ENCODE measurements at regions not wholly inside any gene's neighbourhood (a gene's known extent, or its start where the extent isn't known, plus 50 kb on each side); places are given as distances from the start of the nearest gene placed in this dataset.

DNA sequence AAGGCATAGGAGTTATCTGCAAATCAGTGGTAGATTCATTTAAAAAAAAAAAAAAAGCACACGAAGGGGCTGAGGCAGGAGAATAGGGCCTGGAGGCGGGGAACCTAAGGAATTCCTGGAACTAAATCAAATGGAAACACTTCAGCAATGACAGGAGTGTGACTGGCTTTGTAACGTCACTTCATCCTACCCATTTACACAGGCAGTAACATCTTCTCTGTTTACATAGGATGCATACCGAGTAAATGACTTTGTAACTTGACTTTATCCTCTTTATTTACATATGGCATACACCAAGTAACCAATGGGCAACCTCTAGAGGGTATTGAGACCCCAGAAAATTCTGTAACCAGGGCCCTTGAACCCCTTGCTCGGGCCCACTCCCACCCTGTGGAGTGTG, 56.4 kb upstream of the IYD start:
- TF ChIP-seq, protein P1, sequence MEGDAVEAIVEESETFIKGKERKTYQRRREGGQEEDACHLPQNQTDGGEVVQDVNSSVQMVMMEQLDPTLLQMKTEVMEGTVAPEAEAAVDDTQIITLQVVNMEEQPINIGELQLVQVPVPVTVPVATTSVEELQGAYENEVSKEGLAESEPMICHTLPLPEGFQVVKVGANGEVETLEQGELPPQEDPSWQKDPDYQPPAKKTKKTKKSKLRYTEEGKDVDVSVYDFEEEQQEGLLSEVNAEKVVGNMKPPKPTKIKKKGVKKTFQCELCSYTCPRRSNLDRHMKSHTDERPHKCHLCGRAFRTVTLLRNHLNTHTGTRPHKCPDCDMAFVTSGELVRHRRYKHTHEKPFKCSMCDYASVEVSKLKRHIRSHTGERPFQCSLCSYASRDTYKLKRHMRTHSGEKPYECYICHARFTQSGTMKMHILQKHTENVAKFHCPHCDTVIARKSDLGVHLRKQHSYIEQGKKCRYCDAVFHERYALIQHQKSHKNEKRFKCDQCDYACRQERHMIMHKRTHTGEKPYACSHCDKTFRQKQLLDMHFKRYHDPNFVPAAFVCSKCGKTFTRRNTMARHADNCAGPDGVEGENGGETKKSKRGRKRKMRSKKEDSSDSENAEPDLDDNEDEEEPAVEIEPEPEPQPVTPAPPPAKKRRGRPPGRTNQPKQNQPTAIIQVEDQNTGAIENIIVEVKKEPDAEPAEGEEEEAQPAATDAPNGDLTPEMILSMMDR (IDR thresholded peaks at IDR 0.05 in 2 of 3, conservative IDR thresholded peaks at IDR 0.05 in 1 of 3; ENCODE audit: borderline replicate concordance in 1 of 3, insufficient read depth in 1 of 3, low read depth in 2 of 3, low read length in 2 of 3), result no peak
- no peak for TF ChIP-seq TCF7L2 (IDR thresholded peaks at IDR 0.05; ENCODE audit: borderline replicate concordance, extremely low read depth, insufficient read depth, insufficient read length)
- TF ChIP-seq CEBPB (IDR thresholded peaks at IDR 0.05; ENCODE audit: low read depth), result no peak
- TF ChIP-seq EZH2 (IDR thresholded peaks at IDR 0.05), result no peak
- TF ChIP-seq YY1 (IDR thresholded peaks at IDR 0.05; ENCODE audit: extremely low read depth, insufficient replicate concordance, low read depth, low read length), result no peak
- TF ChIP-seq RAD21 (IDR thresholded peaks at IDR 0.05; ENCODE audit: low read depth), result no peak
- TF ChIP-seq SP1 (IDR thresholded peaks at IDR 0.05; ENCODE audit: low read depth), result no peak
- TF ChIP-seq POLR2A (IDR thresholded peaks at IDR 0.05; ENCODE audit: borderline replicate concordance, extremely low read depth, insufficient read depth, insufficient read length), result no peak
- no peak for TF ChIP-seq EZH2phosphoT487 (IDR thresholded peaks at IDR 0.05; ENCODE audit: borderline replicate concordance)
- no peak for TF ChIP-seq ZNF274 (IDR thresholded peaks at IDR 0.05; ENCODE audit: low read depth, low read length)
- TF ChIP-seq, protein P2, sequence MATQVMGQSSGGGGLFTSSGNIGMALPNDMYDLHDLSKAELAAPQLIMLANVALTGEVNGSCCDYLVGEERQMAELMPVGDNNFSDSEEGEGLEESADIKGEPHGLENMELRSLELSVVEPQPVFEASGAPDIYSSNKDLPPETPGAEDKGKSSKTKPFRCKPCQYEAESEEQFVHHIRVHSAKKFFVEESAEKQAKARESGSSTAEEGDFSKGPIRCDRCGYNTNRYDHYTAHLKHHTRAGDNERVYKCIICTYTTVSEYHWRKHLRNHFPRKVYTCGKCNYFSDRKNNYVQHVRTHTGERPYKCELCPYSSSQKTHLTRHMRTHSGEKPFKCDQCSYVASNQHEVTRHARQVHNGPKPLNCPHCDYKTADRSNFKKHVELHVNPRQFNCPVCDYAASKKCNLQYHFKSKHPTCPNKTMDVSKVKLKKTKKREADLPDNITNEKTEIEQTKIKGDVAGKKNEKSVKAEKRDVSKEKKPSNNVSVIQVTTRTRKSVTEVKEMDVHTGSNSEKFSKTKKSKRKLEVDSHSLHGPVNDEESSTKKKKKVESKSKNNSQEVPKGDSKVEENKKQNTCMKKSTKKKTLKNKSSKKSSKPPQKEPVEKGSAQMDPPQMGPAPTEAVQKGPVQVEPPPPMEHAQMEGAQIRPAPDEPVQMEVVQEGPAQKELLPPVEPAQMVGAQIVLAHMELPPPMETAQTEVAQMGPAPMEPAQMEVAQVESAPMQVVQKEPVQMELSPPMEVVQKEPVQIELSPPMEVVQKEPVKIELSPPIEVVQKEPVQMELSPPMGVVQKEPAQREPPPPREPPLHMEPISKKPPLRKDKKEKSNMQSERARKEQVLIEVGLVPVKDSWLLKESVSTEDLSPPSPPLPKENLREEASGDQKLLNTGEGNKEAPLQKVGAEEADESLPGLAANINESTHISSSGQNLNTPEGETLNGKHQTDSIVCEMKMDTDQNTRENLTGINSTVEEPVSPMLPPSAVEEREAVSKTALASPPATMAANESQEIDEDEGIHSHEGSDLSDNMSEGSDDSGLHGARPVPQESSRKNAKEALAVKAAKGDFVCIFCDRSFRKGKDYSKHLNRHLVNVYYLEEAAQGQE (IDR thresholded peaks at IDR 0.05; ENCODE audit: low read depth), result no peak
- TF ChIP-seq, protein P3, sequence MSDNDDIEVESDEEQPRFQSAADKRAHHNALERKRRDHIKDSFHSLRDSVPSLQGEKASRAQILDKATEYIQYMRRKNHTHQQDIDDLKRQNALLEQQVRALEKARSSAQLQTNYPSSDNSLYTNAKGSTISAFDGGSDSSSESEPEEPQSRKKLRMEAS (IDR thresholded peaks at IDR 0.05), result no peak
- no peak for TF ChIP-seq JUND (IDR thresholded peaks at IDR 0.05)
- no peak for TF ChIP-seq POLR2AphosphoS5 (IDR thresholded peaks at IDR 0.05; ENCODE audit: low read depth, low read length)

All from HCT116 (cell line).